ENCODE measurements at regions not wholly inside any gene's neighbourhood (a gene's known extent, or its start where the extent isn't known, plus 50 kb on each side); places are given as distances from the start of the nearest gene placed in this dataset.

DNA sequence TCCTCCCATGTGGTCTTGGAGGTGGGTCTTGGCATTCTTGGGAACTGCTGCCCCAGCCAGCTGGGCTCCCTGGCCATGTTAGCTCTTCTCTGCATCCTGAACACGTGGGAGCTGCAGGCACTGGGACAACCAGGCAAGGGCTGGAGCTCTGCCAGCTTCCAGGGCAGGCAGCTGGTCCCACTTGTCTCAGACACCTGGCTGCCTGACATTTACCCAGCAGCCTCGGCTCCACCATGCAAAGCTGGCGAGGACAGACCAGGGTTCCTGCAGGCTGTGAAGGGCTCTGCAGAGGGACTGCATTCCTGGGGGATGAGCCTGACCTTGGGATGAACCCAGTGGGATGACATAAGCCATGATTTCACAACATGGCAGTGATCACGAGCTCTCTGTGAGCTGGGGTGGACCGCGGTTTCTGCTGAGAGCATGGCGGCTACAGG lies 99.0 kb upstream of the TSHZ3 start:
- Histone ChIP-seq H3K79me2 (ENCODE audit: insufficient read depth, low read length) (no peaks in the 10 kb centered on the region), H2AFZ (ENCODE audit: low read length) (no peak overlapping the region), H3K4me2 (ENCODE audit: low read depth, low read length) (no peak overlapping the region), H3K27ac (ENCODE audit: extremely low read length, insufficient read depth, low read length) (no peak overlapping the region), H3K9ac (ENCODE audit: insufficient read depth, low read depth, low read length) (no peak overlapping the region), H3K4me1 (ENCODE audit: insufficient read depth, low read length) (no peaks in the 10 kb centered on the region), H3K36me3 (replicated peaks in 1 of 2; ENCODE audit: control insufficient read depth in 1 of 2, insufficient read depth in 2 of 2, low read length in 2 of 2) (no peaks in the 10 kb centered on the region), H4K20me1 (ENCODE audit: insufficient read depth, low read length) (no peaks in the 10 kb centered on the region), H3K27me3 (ENCODE audit: control insufficient read depth in 1 of 2, insufficient read depth in 2 of 2, low read length in 2 of 2) (no peaks in the 10 kb centered on the region), H3K4me3 (replicated peaks in 1 of 3; ENCODE audit: insufficient read depth in 1 of 3, low read depth in 2 of 3, low read length in 3 of 3) (no peak overlapping the region), H3K9me3 (ENCODE audit: low read length) (peaks cover 73% of the 10 kb centered on the region)
- ChIA-PET CTCF (ENCODE audit: low intra/inter-chr PET ratio, low total read pairs) (no interaction called here), POLR2A (no interaction called here)
- DNase-seq (ENCODE audit: low spot score), result no peak
- no peak for ATAC-seq
- WGBS (ENCODE audit: low lambda C conversion rate), result no CpG with 5 or more reads among the region's 7 CpGs
- BruUV-seq (replicated peaks), result no TSS peak
- no peak for FAIRE-seq
- intact Hi-C loops (cut with micrococcal nuclease; ENCODE audit: unreplicated experiment) (no loop called here), in situ Hi-C loops (cut with HindIII; ENCODE audit: extremely low pct_ligation_motif_present, low pct_unique_long_range_greater_than_20kb) (no loop called here)
- TF ChIP-seq RBAK (CRISPR knock-in tag; IDR thresholded peaks at IDR 0.05) (0 out of 2 replicates have a peak, but pooled peaks have one; percentile 38), SPEN (CRISPR knock-in tag; IDR thresholded peaks at IDR 0.05; ENCODE audit: low read depth) (no peak), CEBPB (IDR thresholded peaks at IDR 0.05; ENCODE audit: borderline replicate concordance, low read depth, low read length) (peak; percentile 53; the same call in 1 of the 2 replicates), ZNF468 (CRISPR knock-in tag; IDR thresholded peaks at IDR 0.05) (no peak), ZNF883 (CRISPR knock-in tag; IDR thresholded peaks at IDR 0.05; ENCODE audit: not compliant biosample characterization) (no peak), ZNF143 (CRISPR knock-in tag; IDR thresholded peaks at IDR 0.05) (no peak), RXRA (CRISPR knock-in tag; IDR thresholded peaks at IDR 0.05) (peak; percentile 29; the same call in 1 of the 2 replicates), ZNF3 (CRISPR knock-in tag; IDR thresholded peaks at IDR 0.05) (no peak), RARA (CRISPR knock-in tag; IDR thresholded peaks at IDR 0.05) (peak; percentile 79), ZNF83 (CRISPR knock-in tag; IDR thresholded peaks at IDR 0.05; ENCODE audit: borderline replicate concordance) (no peak), MXI1 (IDR thresholded peaks at IDR 0.05; ENCODE audit: borderline replicate concordance, low read depth, low read length) (no peak), BRCA1 (CRISPR knock-in tag; IDR thresholded peaks at IDR 0.05) (no peak), KDM4B (CRISPR knock-in tag; IDR thresholded peaks at IDR 0.05) (no peak)
- TF ChIP-seq, protein P1, sequence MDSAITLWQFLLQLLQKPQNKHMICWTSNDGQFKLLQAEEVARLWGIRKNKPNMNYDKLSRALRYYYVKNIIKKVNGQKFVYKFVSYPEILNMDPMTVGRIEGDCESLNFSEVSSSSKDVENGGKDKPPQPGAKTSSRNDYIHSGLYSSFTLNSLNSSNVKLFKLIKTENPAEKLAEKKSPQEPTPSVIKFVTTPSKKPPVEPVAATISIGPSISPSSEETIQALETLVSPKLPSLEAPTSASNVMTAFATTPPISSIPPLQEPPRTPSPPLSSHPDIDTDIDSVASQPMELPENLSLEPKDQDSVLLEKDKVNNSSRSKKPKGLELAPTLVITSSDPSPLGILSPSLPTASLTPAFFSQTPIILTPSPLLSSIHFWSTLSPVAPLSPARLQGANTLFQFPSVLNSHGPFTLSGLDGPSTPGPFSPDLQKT (CRISPR knock-in tag; IDR thresholded peaks at IDR 0.05; ENCODE audit: borderline replicate concordance), result no peak
- TF ChIP-seq, protein P2, sequence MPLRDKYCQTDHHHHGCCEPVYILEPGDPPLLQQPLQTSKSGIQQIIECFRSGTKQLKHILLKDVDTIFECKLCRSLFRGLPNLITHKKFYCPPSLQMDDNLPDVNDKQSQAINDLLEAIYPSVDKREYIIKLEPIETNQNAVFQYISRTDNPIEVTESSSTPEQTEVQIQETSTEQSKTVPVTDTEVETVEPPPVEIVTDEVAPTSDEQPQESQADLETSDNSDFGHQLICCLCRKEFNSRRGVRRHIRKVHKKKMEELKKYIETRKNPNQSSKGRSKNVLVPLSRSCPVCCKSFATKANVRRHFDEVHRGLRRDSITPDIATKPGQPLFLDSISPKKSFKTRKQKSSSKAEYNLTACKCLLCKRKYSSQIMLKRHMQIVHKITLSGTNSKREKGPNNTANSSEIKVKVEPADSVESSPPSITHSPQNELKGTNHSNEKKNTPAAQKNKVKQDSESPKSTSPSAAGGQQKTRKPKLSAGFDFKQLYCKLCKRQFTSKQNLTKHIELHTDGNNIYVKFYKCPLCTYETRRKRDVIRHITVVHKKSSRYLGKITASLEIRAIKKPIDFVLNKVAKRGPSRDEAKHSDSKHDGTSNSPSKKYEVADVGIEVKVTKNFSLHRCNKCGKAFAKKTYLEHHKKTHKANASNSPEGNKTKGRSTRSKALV (CRISPR knock-in tag; IDR thresholded peaks at IDR 0.05), result no peak
- TF ChIP-seq, protein P3, sequence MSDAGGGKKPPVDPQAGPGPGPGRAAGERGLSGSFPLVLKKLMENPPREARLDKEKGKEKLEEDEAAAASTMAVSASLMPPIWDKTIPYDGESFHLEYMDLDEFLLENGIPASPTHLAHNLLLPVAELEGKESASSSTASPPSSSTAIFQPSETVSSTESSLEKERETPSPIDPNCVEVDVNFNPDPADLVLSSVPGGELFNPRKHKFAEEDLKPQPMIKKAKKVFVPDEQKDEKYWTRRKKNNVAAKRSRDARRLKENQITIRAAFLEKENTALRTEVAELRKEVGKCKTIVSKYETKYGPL (CRISPR knock-in tag; IDR thresholded peaks at IDR 0.05), result no peak
- TF ChIP-seq, protein P4, sequence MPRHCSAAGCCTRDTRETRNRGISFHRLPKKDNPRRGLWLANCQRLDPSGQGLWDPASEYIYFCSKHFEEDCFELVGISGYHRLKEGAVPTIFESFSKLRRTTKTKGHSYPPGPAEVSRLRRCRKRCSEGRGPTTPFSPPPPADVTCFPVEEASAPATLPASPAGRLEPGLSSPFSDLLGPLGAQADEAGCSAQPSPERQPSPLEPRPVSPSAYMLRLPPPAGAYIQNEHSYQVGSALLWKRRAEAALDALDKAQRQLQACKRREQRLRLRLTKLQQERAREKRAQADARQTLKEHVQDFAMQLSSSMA (CRISPR knock-in tag; IDR thresholded peaks at IDR 0.05), result no peak
- TF ChIP-seq, protein P5, sequence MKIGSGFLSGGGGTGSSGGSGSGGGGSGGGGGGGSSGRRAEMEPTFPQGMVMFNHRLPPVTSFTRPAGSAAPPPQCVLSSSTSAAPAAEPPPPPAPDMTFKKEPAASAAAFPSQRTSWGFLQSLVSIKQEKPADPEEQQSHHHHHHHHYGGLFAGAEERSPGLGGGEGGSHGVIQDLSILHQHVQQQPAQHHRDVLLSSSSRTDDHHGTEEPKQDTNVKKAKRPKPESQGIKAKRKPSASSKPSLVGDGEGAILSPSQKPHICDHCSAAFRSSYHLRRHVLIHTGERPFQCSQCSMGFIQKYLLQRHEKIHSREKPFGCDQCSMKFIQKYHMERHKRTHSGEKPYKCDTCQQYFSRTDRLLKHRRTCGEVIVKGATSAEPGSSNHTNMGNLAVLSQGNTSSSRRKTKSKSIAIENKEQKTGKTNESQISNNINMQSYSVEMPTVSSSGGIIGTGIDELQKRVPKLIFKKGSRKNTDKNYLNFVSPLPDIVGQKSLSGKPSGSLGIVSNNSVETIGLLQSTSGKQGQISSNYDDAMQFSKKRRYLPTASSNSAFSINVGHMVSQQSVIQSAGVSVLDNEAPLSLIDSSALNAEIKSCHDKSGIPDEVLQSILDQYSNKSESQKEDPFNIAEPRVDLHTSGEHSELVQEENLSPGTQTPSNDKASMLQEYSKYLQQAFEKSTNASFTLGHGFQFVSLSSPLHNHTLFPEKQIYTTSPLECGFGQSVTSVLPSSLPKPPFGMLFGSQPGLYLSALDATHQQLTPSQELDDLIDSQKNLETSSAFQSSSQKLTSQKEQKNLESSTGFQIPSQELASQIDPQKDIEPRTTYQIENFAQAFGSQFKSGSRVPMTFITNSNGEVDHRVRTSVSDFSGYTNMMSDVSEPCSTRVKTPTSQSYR (CRISPR knock-in tag; IDR thresholded peaks at IDR 0.05; ENCODE audit: borderline replicate concordance), result no peak
- TF ChIP-seq, protein P6, sequence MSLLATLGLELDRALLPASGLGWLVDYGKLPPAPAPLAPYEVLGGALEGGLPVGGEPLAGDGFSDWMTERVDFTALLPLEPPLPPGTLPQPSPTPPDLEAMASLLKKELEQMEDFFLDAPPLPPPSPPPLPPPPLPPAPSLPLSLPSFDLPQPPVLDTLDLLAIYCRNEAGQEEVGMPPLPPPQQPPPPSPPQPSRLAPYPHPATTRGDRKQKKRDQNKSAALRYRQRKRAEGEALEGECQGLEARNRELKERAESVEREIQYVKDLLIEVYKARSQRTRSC (CRISPR knock-in tag; IDR thresholded peaks at IDR 0.05; ENCODE audit: low read depth), result no peak

All from HepG2 (cell line).